CD4-positive, alpha-beta T cell treated with Interferon alpha-2 for 1 hour (primary cell): ENCODE measurements at regions not wholly inside any gene's neighbourhood (a gene's known extent, or its start where the extent isn't known, plus 50 kb on each side); places are given as distances from the start of the nearest gene placed in this dataset.

Source experiments
- DNase-seq, 2 donors: peaks; one replicate each; pipeline ENCODE4 v3.0.0-alpha.2; 2020 to 2022

DNA sequence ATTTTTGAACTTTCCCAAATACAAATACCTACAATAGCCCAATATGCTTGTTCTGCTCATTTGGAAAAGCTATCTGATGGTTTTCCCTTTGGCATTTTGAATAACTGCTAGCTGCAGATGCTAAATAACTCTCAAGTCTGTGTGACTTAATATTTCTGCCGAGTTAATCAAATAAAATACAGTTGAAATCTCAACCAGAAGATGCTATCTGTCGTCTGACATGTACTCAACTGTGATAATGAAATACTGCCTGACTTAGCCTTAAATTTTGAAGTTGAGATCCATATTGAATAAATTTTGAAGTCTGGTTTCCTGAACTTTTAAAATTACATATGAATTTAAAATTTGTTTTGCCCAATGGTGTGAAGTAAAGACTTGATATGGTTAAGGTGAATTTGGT is 204.4 kb upstream of the MEX3C start:
- DNase-seq = no peak

DNA sequence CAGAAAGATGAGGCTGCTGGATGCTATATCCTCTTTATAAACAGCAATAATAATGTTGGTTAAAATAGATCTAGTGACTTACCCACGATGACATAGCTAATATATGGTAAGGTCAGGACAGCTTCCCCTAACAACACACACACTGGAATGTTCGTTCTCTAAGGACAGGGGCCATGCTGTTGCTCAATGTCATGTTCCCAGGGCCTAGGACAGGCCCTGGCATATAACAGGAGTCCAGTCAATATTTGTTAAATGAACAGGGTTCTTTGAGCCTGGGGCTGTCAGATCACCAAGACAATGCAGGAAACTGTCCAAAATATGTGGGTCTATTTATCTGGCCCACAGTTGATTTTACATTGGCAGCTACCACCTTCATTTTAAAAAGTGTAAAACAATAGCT is 207.1 kb upstream of the MEX3C start:
- DNase-seq = no peak

DNA sequence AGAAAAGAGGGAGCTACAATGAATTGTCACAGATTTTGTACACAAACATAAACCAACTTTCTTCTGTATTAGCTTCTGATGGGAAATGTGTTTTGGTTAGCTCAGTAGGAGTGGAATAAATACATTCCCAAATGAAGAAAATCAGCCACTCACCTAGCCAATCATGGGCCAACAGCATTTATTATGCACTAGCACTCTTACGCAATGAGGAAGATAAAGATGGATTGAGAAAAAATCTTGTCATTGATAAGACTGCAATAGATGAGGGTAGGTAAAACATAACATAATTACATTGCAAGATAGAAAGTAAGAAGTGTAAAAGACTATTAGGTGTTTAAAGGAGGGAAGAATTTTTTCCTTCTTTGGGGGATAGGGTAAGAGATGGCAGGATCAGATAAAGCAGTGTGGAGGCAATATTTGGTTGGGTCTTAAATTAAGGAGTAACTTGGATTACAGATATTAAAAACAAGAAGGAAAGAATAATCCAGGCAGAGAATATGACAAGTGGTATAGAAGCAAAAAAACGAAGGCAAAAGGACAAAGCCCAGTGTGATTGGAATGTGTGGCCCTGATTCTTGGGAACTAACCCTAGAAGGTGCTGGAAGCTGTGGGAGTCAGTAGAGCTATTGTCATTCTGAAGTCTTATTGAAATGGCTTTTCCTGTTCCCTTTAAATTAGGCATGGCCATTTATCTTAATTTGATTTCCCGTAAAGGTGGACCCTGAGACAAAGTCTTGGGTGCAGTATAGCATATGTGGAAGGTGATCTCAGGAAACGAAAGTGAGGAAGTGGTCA is 208.4 kb upstream of the MEX3C start:
- no peak for DNase-seq

DNA sequence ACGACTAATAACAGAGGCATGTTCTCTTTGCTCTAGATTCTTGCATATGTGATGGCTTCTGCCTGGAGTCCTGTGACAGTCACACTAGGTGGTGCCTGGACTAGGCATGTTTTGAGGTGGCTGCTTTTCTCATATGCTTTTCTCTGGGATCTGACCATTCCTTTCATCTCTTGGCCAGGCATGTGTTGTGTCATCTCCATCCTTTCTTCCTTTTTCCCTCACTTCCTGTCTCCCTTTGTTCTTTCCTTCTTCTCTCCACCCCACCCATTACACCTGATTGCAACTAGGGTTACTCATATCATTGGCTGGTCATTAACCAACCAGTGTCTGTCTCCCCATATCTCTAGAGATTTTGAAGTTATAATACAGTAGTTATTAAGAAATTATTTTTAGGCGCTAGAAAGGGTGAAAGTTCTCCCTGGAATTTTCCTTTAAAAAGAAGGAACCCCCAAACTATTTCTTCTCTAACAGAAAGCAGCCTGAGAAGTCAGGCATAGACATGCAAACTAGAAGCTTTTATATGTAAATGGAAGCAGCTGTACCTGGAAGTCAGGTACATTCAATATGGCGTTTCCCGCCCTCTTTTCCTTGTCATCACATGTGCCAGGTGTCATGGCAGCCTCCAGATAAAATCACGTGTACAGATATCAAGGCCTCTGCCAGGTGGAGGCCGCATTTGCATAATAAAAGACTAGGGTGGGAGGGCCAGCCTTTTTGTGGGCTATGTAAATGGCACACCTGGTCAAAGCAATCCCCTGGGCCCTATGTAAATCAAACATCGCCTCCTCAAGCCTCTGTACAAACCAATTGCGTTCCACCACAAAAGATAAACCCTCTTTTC is 220.4 kb upstream of the MEX3C start:
- DNase-seq = no peak

DNA sequence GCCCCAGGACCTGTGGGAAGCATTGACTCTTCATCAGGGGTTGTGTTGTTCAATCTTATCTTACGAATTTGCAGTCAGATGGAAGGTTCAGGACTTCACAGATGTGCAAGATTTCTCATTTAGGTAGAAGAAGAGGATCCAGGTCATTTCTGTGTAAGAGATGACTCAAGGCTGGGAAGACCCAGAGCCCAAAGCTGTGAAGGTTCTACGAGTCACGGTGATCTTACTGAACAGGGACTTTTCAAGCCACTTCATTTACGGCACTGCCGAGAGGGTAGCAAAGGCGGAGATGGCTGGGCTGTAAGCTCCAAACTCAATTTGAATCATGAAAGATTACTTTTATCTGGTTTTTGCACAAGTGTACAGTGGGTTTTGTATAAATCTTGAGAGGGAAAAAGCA is 228.0 kb upstream of the MEX3C start:
- no peak for DNase-seq

DNA sequence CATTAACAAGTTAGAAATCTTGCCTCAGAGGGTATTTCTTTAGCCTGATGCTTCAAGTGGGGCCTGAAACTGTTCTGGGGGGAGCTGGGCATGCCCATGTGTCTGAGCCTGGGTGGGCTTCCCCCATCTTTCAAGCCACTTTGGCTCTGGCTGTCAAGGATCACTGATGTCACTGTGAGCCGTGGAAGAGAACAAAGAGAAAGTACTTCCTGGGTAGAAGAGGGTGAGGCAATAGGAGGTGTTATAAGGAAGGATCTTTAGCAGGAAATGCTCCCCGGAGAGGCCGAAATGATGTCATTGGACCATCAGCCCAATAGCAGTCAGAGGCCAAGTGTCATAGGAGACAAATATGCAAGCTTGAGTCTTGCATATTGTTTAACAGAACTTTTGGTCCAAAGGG is 228.4 kb upstream of the MEX3C start:
- DNase-seq = no peak

DNA sequence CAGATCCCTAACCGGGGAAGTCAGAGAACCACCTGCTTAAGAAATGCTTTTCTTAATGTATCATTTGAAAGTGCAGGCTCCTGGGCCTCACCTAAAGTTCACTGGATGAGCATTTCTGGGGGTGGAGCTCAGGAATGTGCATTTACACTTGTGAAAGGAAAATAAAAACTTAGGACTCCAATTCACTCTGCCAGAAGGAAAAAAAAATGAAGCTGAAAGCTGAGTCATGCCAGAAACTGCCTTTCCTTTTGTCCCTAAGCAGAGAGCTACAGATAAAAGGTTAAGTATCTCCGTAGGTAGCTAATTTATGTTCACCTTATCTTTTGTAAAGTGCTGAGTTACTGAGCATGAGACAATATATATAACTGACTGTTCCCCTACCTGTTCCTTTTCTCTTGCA is 229.5 kb upstream of the MEX3C start:
- no peak for DNase-seq

DNA sequence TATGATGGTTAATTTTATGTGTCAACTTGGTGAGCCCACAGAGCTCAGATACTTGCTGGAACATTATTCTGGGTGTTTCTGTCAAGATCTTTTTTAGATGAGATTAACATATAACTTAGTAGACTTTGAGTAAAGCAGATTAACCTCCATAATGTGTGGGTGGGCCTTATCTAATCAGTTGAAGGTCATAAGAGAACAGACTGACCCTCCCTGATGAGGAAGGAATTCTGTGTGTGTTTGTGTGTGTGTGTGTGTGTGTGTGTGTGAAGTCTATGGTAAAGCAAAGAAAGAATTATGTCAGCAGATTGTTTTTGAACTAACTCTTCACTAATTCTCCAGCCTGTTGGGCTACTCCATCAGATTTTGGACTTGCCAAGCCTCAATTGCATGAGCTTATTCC is 232.2 kb upstream of the MEX3C start:
- no peak for DNase-seq

DNA sequence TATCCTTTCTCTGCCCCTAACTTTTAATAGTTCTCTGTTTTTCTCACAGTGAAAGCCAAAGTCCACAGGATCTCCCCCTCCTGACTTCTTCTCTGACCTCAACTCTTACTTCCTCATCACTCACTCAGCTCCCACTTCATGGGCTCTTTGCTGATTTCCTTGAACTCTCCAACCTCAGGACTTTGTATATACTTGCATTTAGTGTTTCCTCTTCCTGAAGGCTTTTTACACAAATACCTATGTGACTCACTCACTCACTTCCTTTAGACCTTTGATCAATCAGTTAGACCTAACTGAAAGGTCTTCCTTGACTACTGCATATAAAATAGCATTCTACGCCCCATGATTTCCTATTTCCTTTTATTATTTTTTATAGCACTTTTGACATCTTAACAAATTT is 233.1 kb upstream of the MEX3C start:
- DNase-seq = no peak

DNA sequence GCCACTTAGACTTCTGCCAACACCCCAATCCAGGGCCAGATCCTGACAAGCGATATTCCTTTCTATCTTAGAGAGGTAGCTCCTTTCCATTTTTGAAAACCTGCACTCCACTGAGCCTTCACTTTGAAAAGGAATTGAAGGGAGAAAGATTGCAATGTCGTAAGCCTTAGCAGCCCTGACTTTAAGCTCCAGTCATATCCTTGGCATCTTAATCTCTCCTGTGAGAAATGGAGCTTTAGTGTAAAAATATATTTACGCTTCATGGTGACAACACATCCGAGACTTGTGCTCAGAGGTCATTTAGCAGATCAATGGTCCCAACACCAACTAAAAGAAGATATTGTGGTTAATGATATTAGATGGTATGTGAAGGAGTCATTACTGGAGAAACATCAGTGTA is 235.8 kb upstream of the MEX3C start:
- no peak for DNase-seq

DNA sequence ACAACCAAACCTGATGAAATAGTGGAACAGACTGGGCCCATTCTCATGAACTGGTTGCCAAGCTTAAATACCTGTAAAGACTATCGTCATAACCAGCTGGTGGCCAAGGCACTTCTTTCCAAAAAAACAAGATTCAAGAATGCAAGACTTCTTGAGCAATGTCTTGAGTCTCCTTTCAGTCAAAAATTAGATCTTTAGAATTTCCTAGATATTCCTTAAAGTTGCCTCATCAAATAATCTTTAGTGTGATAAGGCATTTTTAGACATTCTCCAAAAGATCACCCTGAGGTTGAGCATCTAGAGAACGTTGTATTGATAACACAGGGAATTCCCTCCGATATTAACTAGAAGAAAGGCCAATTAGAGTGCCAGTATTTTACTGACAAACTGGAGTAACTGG is 236.4 kb upstream of the MEX3C start:
- DNase-seq = no peak

DNA sequence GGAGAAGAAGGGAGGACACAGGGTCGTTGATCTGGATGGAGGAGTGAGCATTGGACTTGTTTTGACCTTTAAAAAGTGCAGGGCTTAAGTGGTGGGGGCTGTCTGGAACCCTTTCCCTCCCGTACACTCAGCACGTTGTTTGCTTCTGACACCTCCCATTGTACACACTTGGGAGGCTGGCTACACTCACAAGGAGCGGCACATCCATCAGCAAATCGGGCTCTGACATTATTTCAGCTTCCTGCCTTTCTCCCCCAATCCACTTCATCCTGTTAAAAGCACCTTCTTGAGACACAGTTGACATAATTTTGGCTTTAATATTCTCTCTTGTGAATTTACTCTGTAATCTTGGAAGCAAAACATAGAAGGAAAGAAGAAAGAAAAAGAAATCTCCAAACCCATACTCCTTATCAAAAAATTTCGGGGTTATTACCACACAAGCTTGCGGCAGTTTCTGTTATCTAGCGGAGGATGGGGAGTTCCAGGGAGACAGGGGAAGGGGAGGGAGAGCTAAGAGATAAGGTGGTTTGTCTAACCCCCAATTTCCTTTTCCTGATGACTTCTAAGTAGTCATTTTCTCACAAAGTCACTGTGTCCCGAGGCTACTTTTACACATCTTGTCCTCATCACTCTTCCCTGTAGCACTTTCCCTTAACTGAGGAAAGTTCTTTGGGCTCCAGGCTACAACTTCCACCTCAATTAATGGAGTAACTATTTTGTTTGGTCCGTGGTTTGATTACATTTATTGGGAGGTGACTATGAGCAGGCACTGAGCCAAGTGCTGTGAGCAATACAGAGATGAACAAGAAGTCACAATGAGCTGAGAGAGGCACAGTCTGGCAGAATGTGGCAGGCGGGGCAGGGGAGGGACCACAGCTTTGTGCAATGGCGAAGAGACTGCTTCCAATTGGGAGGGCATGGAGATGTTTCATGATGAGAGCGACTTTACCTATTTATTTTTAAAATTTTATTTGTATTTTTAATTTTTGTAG is 240.1 kb upstream of the MEX3C start:
- DNase-seq = no peak

DNA sequence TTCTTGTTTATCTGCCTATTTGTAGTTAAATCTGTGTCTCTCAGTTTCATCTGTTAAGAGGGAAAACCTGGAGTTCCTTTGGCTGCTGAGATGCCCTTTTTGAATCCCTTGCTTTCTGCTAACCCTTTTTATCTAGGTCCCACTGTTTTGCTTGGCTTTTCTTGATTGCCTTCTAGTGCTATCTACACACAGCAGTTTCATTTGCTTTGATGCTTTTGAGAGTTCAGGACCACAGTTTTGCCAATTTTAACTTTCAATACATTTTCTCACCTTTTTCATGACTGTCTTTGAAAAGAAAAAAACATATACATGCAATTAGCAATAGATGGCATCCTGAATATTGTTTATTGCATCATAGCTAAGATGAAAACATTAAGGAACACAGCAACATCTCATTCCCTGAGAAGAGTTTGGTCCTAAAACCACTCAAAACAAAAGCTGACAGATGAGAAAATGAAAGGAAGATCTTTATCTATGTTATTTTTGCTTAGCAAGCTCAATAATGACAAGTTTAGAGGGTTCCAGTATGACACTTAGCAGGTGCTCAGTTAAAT is 241.4 kb upstream of the MEX3C start:
- no peak for DNase-seq

DNA sequence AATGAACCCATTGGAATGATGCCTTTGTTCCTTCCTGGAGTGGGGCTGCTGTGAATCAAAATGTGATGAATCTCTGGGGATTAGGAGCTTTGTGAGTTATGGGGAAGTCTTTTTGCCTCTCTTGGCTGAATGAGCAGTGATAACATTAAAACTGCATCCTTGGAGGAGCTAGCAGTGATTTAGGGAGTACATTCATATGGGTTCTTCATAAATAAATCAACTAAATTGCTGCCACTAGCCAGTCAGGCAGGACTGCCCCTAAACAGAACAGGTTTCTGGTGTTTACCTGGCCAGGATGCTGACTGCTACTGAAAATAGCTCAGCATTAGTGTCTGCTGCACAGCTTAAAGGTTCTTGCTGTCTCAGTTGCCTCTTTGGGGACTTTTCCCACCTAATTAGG is 244.5 kb upstream of the MEX3C start:
- DNase-seq = no peak

DNA sequence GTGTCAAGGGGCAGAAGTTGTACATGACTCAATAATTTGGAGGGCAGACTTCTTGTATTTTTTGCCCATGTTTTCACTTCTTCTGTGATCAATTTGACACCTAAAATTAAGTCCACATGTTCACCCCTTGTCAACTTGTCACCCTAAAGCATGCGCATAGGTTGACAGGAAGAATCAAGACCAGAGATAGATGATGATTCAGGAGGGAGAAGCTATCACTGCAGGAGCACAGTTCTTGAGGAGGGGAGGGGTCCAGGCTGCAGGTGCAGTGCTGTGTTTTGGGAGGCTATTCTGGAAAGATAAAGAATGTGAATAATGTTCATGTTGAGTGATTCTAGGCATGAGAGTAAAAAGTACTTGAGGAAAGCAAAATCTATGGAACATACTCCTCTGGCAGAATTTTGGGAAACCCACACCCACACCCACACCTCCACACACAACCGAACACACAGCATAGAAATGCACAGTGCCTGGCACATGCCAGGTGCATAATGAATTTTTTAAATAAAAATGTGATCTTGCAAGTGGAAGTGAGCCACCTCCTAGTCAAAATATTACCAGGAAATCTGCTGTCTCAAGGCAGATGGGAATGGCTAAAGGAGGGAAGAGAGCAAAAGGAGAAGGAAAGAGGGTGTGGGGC is 249.2 kb upstream of the MEX3C start:
- no peak for DNase-seq

DNA sequence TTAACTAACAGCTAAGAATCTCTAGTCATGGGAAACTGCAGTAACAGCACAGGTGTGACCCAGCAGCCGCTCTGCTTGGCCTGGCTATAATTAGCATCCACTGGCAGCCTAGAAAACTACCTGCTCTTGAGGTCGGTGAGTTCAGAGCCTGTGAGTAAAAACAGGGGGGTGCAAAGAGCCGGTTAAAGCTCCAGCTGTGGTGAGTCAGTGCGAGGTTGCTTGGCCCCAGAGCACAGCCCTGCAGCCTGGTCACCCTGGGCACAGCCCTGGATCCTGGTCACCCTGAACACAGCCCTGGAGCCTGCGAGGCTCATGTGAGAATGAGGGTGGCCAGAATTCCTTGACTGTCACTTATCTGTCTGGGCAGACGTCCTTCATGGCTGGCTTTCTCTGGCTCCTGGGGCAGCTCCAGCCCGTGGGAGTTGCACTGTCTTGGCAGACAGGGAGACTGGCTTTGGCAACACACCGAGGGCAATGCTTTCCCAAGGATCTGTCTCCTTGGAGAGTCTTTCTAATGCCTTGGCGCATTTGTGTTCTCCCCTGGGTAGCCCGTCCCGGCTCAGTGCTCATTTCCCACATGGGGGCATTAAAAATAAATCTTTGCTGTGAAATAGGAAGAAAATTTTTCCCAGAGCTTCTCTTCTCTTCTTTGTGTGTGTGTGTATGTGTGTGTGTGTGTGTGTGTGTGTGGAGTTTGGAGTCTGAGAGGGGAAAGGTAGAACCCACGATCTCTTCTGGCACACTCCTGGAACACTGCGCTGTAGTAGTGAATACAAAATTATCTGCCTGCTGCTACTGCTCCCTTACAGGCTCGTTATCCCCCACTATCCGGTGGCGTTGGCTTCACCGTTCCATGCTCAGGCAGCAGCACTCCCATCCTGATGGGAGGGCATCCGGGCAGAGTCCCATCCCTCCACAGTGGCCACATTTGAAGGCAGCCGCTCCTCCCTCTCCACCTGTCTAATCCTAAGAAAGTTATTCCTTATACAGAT is 250.2 kb upstream of the MEX3C start:
- no peak for DNase-seq

DNA sequence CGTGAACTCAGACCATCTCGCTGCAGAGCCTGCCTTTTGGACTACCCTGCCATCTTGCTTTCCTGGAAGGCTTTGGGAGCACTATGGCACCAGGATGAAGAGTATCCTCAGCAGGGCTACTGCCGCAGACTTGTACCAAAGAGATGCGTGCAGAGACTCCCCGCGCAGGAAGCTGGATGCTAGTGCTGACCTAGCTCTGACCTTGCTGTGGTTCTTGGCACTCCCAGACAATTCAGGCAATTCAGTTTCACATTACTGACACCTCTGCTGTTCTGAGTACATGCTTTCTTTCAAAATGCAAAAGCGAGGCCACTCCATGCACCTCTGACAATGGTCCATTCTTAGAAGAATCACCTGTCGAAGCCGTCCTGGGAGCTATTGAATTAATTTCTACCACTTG is 251.5 kb upstream of the MEX3C start:
- DNase-seq = no peak

DNA sequence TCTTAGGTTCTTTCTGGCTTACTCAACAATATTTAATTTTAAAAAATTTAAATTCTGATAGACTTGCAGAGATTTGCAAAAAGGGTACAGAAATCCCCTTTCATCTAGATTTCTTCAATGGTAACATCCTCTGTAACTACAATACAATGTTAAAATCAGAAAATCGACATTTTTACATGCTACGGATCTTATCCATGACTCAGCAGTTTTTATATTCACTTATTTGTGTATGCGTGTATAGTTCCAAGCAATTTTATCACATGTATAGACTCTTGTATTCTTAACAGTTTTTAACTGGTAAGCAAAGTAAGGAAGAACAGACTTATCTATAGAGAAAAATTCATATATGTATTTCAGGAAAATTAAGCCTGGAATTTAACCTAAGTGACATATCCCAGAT is 256.1 kb upstream of the MEX3C start:
- no peak for DNase-seq

DNA sequence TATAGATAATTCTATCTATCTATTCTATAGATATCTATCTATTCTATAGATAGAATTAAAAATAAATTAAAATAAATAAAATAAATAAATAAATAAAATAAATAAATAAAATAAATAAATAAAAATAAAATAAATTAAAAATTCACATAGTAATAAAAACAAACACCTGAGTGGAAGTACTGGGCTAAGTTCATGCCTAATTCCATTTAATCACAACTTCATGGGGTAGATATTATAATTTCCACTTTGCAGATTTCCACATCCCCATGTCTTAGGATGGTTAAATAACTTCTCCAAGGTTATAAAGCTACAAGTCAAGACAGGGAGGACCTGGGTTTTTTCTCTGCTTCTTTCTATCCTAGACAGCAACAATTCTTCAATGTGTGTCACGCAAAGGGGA is 261.4 kb upstream of the MEX3C start:
- DNase-seq = no peak

DNA sequence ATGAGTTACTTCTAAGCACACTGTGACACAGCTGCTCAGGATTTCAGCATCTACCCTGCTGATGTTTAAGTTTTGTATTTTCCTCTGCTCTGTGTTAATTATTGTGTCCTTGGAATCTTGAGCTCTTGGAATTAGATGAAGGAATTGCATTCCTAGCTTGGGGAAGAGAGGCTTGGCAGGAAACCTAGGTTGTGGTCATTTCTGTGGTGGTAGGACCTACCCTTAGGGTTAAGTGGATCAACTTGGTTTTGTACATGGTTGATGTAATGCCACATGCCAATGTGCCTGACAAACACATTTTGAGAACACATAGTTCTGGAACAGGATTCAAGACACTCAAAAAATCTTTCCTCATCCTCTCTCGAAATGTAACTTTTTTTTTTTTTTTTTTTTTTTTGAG is 264.5 kb upstream of the MEX3C start:
- DNase-seq = no peak

DNA sequence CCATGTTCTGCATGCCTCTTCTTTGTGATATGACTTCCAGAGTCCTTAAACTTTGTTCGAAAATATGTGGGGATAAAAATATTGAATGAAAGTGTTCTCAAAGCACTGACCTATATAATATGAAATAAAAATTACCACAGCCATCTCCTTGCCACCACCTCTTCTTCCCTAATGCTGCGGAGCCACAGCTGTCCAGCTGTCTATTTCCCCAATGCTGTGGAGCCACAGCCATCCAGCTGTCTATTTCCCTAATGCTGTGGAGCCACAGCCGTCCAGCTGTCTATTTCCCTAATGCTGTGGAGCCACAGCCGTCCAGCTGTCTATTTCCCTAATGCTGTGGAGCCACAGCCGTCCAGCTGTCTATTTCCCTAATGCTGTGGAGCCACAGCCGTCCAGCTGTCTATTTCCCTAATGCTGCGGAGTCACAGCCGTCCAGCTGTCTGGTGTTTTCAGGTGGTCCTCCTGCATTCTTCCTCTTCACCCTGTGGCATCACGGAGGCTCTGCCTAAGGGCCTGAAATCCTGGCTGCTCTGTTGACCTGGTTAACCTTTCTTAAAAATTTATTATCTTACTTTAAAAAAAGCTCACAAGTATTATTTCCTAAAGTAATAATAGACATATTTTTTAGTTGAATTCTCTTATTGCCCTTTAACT is 266.1 kb upstream of the MEX3C start:
- no peak for DNase-seq
